GM11168 (cell line): ENCODE measurements at regions not wholly inside any gene's neighbourhood (a gene's known extent, or its start where the extent isn't known, plus 50 kb on each side); places are given as distances from the start of the nearest gene placed in this dataset.

Experiments used
- in situ Hi-C: fragments of 300-500 bp; cut with MboI; formaldehyde crosslinking; loops from one replicate; pipeline ENCODE4 v1.12.0; 2022; ENCODE audit warnings: low sequenced_read_pairs; ENCODE audit not compliant: unreplicated experiment

DNA sequence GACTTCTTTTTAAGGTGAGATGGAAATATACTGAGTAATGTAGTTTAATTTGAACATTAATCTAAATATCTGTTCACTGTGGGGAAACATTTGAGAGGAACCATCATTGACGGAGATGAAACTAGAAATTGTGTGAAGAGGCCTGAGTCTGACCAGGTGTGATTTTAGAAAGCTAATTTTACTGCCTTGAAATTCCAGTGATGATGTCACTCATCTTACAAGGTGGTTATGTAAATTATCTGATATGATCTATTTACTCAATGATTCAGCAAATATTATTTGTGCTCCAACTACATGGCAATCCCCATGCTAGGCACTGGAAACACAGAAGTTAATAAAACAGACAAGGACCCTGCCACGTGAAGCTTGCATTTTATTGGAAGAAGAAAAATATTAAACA lies 435.7 kb upstream of the DCN start:
- in situ Hi-C loops, result no loop called here

DNA sequence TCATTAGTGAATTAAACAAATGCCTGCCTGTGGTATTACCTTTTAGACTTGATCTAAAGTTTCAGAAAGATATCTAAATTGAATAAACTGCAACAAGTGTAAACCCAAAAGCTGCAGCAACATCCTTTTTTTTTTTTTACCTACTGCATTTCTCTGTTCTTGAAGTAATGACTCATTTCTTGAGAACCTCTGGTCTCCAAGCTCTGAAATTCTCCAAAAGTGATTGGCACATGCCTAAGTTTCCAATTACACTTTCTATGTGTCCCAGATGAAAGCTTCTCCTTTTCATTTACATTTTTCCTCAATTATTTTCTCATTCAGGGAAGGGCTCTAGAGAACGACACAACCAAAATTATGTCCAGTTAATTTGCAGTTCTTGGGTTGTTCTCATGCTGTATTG lies 435.2 kb upstream of the DCN start:
- in situ Hi-C loops, result no loop called here

DNA sequence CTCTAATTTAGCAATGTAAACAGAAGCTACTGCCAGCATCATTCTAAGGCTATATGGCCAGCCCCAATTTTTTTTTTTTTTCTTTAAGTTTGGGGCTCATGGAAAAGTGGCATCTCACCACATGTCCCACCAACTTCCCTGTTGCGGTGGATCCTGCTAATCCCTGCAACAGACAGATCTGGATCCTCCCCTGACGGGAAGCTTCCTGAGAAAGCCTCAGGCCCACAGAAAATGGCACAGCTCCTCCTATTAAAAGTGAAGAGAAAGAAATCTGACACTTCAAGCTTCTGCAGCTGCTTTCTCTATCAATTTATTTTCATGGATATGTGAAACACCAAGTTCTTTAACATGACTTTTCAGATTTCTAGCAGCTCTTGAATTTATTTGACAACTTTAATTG lies 433.8 kb upstream of the DCN start:
- in situ Hi-C loops, result no loop called here

DNA sequence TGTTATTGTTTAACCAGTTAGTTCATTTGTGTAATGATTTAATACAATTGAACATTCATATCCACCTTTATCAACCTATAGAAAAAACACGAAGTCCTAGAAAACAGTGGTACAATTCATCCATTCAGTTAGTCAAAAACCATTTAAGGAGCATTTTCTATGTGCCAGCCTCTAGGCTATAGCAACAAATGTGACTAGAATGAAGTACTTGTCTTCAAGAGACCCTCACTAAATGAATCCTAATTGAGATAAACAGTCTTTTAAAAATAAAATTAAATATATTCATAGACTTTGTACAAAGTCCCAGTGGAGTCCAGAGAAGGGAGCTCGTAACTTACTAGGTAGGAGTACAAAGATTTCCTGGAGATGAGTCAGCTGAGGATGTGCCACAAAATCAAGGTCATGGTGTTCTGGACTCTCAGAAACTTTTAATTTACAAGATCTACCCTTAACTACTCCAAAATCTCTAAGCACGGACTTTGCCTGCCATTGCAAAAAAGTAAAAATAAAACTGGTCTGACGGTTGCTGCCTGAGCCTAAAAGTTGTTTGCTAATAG lies 430.7 kb upstream of the DCN start:
- in situ Hi-C loops, result no loop called here

DNA sequence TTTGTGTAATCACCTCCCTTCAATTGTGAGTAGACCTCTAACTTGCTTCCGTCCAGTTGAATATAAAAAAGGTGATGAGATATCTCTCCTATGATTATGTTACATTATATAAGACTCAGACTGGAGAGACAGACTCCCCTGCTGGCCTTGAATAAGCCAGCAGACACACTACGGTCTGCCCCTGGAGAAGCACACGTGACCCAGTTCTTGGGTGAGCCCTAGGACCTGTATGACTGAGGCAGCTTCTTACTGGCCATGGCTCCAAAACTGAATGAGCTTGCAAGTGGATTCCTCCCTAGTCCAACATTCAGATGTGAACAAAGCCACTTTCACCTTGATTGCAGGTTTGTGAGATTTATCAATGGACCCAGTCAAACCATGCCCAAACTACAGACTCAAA lies 427.9 kb upstream of the DCN start:
- in situ Hi-C loops, result no loop called here

DNA sequence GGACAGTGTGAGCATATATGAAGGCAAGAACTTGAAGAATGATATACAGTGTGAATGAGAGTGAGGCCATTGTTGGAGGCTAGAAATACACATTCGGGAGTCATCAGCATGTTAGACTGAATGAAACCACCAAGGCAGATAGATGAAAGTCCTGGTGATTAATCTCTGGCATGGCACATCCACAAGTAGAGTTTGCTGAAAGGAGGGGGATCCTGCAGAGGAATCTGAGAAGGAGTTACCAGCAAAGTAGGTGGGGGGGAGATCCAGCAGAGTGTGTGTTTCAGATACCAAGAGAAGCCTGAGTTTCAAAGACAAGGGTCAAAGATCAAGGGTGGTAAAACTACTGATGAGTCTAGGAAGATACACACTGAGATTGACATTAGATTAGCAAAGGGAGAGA lies 426.7 kb upstream of the DCN start:
- in situ Hi-C loops, result no loop called here

DNA sequence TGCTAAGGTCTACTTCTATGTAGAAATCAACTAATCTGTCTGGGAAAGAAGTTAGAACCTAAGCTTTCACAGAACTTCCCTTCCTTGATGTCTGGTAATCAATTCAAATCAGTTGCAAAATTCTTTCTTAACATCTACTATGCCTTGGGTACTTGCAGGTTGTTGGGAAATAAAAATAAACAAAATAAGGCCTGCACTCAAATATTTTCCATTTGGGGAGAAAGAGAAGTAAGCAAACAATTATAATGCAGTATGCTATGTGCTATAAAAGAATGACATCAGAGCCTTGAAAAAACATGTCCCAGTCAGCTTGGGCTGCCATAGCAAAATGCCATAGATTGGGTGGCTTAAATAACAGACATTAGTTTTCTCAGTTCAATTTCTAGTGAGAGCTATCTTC lies 425.9 kb upstream of the DCN start:
- in situ Hi-C loops, result no loop called here

DNA sequence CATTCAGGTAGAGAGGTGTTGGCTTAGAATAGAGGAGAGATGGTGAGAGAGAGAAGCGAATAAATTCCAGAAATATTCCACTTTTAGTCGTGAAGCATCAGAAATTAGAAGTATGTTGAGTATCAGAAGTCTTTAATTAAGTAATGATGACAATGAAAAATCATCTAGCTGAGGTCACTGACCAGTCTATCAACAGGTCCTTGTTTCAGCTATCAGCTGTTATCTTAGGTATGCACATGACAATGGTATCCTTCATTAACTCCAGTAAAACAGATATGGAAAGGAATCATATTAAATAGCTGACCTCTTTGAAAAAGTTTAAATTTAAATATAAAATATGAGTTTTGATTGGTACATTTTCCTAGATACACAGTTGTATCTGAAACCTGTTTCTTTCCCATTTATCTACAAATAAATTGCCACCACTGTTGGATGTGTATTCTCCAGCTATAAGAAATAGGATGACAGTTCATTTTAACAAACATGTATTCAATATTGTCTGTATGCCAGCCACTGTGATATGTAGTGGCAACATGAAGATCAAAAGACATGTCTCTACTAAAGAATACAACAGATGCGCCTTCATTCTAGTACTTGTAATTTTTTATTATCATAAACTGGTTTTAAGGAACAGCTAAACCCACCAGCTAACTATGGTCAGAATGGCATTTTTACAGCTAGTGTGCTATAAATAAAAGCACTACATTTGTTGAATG lies 424.2 kb upstream of the DCN start:
- in situ Hi-C loops, result no loop called here

DNA sequence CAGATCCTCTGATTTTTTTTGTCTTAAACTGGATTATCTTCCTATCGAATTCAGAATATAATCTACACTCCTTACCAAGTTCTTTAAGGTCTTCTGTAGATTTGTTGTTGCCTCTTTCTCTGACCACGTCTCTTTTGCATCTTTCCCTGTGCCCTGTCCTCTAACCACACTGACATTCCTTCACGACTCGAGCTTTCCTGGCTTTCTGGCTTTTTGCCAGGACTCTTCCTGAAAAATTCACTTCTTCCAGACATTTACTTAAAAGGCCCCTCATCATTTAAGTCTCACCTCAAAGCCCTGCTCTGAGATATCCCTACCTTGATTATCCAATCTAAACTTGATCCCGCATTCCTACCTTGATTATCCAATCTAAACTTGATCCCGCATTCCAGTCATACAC lies 422.3 kb upstream of the DCN start:
- in situ Hi-C loops, result no loop called here

DNA sequence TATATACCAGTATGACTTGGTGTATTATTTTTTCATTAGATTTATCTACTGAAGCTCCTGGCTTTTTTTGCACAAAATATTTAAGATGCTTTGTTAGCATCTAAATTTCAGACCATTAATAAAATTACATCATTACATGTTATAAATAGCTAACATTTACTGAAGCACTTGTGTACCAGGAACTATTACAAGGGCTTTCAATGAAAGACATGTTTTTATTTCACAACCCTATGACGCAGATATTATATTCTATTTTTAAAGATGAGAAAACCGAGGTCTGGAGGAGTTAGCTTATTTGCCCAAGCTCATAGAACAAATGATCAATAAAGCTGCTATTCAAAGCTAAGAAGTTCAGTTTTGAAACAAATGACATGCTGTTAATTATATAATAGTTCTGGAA lies 420.4 kb upstream of the DCN start:
- in situ Hi-C loops, result no loop called here

DNA sequence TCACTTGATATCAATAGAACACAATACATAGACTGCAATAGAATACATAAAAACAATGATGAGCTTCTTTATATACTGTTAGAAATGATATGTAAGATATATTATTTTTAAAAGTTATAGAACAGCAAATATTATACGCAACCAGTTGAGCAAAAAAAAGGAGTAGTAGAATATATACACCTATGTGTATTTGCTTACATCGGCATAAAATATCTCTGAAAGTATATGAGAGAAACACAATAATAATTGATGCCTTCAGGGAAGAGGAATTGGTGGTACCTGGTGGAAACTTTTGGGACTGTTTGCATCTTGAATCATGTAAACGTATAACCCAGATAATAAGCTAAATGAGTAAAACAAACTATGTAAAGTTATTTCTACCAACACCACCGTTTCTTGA lies 418.4 kb upstream of the DCN start:
- in situ Hi-C loops, result no loop called here

DNA sequence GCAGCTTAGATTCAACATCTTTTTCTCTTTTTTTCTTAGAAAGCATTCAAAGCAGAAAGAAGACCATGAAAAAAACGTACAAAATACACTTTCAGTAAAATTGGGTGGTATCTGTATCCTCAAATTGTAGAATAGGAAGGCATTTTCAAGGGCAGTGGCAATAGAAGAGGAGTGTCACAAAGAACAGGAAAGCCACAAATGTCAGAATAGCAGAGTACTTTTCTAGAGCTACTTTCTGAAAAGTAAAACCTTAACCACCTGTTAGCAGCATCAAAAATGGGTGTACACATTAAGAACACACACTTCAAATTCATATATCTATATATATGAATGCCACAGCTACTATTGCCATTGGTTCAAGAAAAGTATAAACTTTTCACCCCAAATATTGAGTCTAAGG lies 412.1 kb upstream of the DCN start:
- in situ Hi-C loops, result loop anchor here (25.0 kb wide), 1 partner anchor 543 kb away; the partner anchor contains the start of gene BTG1

DNA sequence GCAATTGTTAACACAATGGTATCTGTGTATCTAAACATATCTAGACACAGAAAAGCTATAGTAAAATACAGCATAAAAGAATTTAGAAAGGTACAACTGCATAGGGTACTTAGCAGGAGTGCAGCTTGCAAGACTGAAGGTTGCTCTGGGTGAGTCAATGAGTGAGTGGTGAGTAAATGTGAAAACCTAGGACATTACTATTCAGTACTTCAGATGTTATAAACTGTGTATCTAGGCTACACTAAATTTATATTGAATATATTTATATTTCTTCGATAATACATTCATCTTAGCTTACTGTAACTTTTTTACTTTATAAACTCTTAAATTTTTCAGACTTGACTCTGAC lies 409.0 kb upstream of the DCN start:
- in situ Hi-C loops, result loop anchor here (25.0 kb wide), 1 partner anchor 546 kb away; the partner anchor contains the start of gene BTG1

DNA sequence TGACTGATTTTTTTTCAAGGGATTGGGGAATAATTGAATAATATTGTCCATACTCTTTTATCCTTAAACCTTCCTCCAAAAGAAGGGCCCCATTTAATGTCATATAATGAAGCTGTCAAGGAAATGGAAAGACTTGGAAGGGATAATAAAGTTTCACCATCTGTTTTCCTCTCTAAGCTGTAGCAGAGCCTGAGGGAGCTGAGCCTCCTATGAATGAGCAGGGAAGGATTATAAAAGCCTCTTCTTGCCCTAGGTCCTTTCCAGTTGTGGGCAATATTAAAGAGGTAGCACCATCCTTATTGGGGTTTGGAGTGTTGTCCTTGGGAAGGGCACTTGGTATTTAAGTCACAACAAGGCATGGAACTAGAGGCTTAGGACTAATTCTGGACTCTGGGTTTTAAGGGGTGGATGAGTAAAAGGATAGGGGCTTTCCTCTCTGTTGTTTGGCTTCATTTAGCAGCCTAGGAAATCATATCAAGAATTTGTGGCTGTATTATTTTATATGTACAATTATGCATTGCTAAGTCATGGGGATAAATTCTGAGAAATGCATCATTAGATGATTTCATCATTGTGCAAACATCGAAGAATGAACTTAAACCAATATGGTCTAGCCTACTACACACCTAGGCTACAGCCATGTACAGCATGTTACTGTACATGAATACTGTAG lies 408.5 kb upstream of the DCN start:
- in situ Hi-C loops, result loop anchor here (25.0 kb wide), 1 partner anchor 546 kb away; the partner anchor contains the start of gene BTG1

DNA sequence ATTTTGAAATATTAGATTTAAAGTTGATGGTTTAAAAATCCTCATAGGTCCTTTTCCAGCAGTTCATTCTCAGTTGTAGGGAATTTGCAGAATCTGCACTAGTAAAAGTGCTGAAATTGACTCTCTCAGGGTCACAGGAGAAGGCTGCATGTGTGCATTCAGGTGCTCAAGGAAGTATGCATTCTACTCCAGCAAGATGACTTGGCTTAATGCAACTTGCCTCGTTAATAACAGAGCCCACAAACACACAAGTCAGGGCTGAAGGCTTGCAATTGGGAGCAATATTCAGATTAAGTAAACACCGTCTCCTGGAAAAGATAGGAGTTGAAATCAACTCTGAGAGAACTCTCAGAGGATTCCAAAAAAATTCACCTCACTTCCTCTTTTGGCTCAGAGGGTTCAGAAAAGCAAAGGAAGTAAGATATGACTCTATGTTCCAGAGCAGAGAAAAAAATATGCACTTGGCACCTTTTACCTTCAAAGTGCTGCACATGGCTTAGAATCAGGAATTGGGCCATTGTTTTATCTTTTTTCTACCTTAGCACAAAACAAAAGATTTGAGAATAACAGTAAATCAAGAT lies 406.3 kb upstream of the DCN start:
- in situ Hi-C loops, result loop anchor here (25.0 kb wide), 1 partner anchor 548 kb away; the partner anchor contains the start of gene BTG1

DNA sequence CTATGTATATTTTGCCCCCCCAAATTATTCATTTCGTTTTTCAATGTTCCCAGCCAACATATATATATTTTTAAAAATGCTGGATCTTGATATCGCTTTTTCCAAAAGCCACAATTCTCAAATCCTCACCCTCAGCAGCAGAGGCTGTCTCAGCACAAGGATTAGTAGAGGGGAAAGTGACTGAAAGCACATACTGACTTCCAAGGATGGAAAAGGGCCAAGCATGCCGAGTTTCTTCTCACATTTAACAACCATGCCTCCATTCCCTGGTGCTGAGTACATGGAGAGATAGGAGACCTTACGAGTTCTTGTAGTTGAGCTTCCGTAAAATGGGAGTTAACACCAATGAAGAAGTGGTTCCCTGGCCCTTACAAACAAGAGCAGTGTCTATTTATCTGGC lies 403.4 kb upstream of the DCN start:
- in situ Hi-C loops, result loop anchor here (25.0 kb wide), 1 partner anchor 551 kb away; the partner anchor contains the start of gene BTG1

DNA sequence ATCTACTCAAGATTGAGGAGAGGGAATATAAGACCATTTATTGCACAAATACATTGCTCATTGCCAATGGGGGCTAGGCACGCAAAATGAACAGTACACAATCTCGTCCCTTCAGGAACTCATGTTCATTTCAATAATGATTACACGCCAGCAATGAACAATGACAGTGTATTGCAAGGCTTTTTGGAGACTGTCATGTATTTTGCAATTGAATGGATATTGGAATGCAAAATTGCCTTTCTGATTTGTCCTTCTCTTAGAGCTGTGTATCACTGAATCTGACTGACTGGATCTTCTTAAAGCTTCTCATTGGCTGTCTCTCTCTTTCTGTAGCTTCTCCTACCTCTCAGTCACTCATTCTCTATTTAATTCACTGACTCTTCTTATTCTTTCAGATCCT lies 400.2 kb upstream of the DCN start:
- in situ Hi-C loops, result loop anchor here (25.0 kb wide), 1 partner anchor 554 kb away; the partner anchor contains the start of gene BTG1

DNA sequence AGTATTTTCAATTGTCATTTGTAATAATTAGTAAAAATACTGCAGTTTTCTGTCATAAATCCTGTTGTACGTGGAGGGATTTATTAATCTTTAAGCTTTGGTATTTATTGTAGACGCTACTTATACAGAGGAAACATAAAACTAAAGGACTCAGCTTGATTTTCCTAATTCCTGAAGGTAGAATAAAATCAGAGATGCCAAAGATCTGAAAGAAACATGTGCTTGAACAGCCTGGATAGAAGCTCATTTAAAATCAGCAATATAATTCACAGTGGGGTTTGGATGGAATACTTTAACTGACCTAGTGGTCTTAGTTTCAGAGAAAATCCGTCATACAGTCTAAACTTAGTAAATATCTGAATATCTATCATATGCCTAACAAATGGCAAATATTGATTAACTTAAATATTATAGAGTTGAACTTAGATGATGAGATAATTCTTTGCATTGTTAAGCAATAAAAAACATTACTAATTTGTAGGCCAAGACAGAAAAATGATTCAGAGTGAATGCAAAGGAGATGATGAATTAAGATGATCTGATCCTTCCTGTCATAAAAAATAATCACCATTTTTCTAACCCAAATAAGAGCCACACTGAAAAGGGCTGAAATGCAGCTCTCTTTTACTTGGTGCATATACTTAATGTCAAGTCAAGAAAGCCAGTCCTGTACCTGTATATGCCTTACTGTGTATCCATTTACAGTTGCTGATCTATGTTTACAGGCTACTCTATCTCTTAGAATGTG lies 397.1 kb upstream of the DCN start:
- in situ Hi-C loops, result loop anchor here (25.0 kb wide), 1 partner anchor 558 kb away; the partner anchor contains the start of gene BTG1

DNA sequence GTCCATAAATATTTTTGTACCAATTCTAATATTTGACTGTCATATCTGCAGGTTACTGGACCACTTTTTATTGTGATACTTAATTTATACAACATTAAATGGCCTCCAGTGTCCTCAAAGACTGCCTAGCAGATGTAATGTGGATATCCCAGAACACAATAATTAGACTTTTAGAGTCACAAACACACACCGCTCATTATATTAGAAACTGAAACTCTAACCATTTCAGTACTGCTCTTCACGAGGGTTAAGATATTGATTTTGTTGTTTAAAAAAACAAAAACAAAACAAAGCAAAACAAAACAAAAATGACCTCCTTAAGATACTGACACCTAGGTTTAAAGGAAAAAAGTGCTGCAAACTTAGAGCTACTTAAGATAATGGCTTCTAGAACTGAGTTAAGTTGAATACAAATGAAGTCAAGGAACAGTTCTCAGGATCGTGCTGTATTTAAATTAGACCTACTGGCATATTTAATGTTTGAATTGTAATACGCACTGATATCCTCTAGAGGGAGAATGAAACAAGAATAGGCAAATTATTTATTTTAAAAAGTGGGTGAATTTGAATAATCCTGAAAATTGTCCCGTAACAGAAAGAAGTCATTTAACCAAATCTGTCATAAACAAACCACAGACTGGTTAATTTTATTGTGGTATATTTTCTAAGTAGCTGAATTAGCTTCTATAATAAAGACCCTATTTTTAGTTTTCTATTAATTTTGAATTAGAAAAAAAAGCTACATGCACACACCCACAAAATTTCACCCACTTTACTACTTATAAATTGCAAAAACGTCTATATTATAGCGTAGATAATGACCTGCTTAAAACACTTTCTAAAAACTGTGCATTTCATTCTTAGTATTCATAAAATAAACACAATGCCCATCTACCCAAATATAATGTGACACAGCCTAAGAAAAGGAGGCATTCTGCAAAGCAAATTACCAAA lies 395.2 kb upstream of the DCN start:
- in situ Hi-C loops, result loop anchor here (25.0 kb wide), 1 partner anchor 559 kb away; the partner anchor contains the start of gene BTG1
